Astrocyte (in vitro differentiated cells and primary cell): ENCODE measurements at regions not wholly inside any gene's neighbourhood (a gene's known extent, or its start where the extent isn't known, plus 50 kb on each side); places are given as distances from the start of the nearest gene placed in this dataset.
A peak's percentile ranks its signal among the peaks of the same experiment; 100 is the strongest.

Experiments used
- DNase-seq: peaks from one replicate; pipeline ENCODE4 v3.0.0-alpha.2; 2010; ENCODE audit warnings: low read depth
- FAIRE-seq: peaks from 2 replicates; lab custom pipeline; 2011; peaks lifted over from hg19 to GRCh38; lab: Jason Lieb, UNC
- H2AFZ ChIP-seq: 2 replicates; pipeline ENCODE4 v1.6.0; 2012; ENCODE audit warnings: low read depth, low read length, inconsistent platforms
- H3K27ac ChIP-seq: 2 replicates; pipeline ENCODE4 v1.5.1; 2011; ENCODE audit warnings: low read depth, low read length, inconsistent platforms
- H3K27me3 ChIP-seq: 2 replicates; pipeline ENCODE4 v1.6.0; 2011; ENCODE audit warnings: low read length, inconsistent platforms; ENCODE audit not compliant: insufficient read depth
- H3K36me3 ChIP-seq: 2 replicates; pipeline ENCODE4 v1.5.1; 2011; ENCODE audit warnings: low read length, inconsistent platforms; ENCODE audit not compliant: insufficient read depth
- H3K4me1 ChIP-seq: 2 replicates; pipeline ENCODE4 v1.5.1; 2011; ENCODE audit warnings: low read length, inconsistent platforms; ENCODE audit not compliant: insufficient read depth
- H3K4me2 ChIP-seq: 2 replicates; pipeline ENCODE4 v1.6.0; 2012; ENCODE audit warnings: low read length, inconsistent platforms
- H3K4me3 ChIP-seq: 2 replicates; pipeline ENCODE4 v1.5.1; 2011; ENCODE audit warnings: low read depth, mild to moderate bottlenecking, low read length, inconsistent platforms; ENCODE audit not compliant: insufficient read depth
- H3K79me2 ChIP-seq: 2 replicates; pipeline ENCODE4 v1.6.0; 2012; ENCODE audit warnings: mild to moderate bottlenecking, low read length, inconsistent platforms; ENCODE audit not compliant: insufficient read depth
- H3K9ac ChIP-seq: 2 replicates; pipeline ENCODE4 v1.6.0; 2012; ENCODE audit warnings: mild to moderate bottlenecking, low read length, inconsistent platforms
- H3K9me3 ChIP-seq: 2 replicates; pipeline ENCODE4 v1.5.1; 2012; ENCODE audit warnings: low read depth, mild to moderate bottlenecking, low read length, inconsistent platforms; ENCODE audit not compliant: insufficient read depth
- H4K20me1 ChIP-seq: 2 replicates; pipeline ENCODE4 v1.6.0; 2012; ENCODE audit warnings: low read length, inconsistent platforms; ENCODE audit not compliant: insufficient read depth
- H3K27ac Mint-ChIP-seq: one replicate; pipeline ENCODE4 v1.8.0; 2021; ENCODE audit warnings: mild to moderate bottlenecking, mixed read lengths; ENCODE audit not compliant: unreplicated experiment
- H3K27me3 Mint-ChIP-seq: one replicate; pipeline ENCODE4 v1.8.0; 2021; ENCODE audit warnings: low read depth, mixed read lengths; ENCODE audit not compliant: unreplicated experiment
- H3K36me3 Mint-ChIP-seq: one replicate; pipeline ENCODE4 v1.8.0; 2021; ENCODE audit warnings: low read depth, mixed read lengths; ENCODE audit not compliant: unreplicated experiment
- H3K4me1 Mint-ChIP-seq: one replicate; pipeline ENCODE4 v1.8.0; 2021; ENCODE audit warnings: low read depth, mixed read lengths; ENCODE audit not compliant: unreplicated experiment
- H3K4me3 Mint-ChIP-seq: one replicate; pipeline ENCODE4 v1.8.0; 2021; ENCODE audit warnings: mild to moderate bottlenecking, moderate library complexity, mixed read lengths; ENCODE audit not compliant: unreplicated experiment
- H3K9me3 Mint-ChIP-seq: one replicate; pipeline ENCODE4 v1.8.0; 2021; ENCODE audit warnings: mild to moderate bottlenecking, mixed read lengths; ENCODE audit not compliant: unreplicated experiment
- CTCF ChIP-seq: IDR thresholded peaks from 2 replicates; pipeline ENCODE4 v1.5.1; 2011; ENCODE audit warnings: low read depth, mild to moderate bottlenecking, inconsistent platforms, low read length, moderate library complexity; ENCODE audit not compliant: insufficient read depth
- EZH2 ChIP-seq: IDR thresholded peaks from 2 replicates; pipeline ENCODE4 v1.6.1; 2012; ENCODE audit warnings: mild to moderate bottlenecking, low read length, inconsistent platforms; ENCODE audit not compliant: insufficient read depth

GRCh38 chrX:140317462-140317861 is 187.4 kb downstream of the SOX3 start:
- no peak for FAIRE-seq
- Histone ChIP-seq H2AFZ (no peak overlapping the region), H3K36me3 (no peaks in the 10 kb centered on the region), H3K79me2 (no peaks in the 10 kb centered on the region), H3K9ac (no peak overlapping the region), H3K4me2 (no peak overlapping the region), H4K20me1 (no peaks in the 10 kb centered on the region), H3K4me3 (no peak overlapping the region), H3K9me3 (no peaks in the 10 kb centered on the region), H3K27ac (no peak overlapping the region), H3K4me1 (peaks cover 2% of the 10 kb centered on the region), H3K27me3 (no peaks in the 10 kb centered on the region)
- no peaks in the 10 kb centered on the region for H3K9me3 Mint-ChIP-seq
- no peaks in the 10 kb centered on the region for H3K27me3 Mint-ChIP-seq
- TF ChIP-seq EZH2 (no peak), CTCF (no peak)
- H3K27ac Mint-ChIP-seq, result no peak overlapping the region
- H3K4me3 Mint-ChIP-seq, result no peak overlapping the region
- H3K36me3 Mint-ChIP-seq, result no peaks in the 10 kb centered on the region
- H3K4me1 Mint-ChIP-seq, result peaks cover 2% of the 10 kb centered on the region
- DNase-seq, result no peak

- H3K4me1 Mint-ChIP-seq, result no peaks in the 10 kb centered on the region
- H3K4me2 ChIP-seq, result peak overlapping the region; percentile 47
- no peak overlapping the region for H3K9ac ChIP-seq
- H4K20me1 ChIP-seq, result no peaks in the 10 kb centered on the region
- H3K36me3 ChIP-seq, result no peaks in the 10 kb centered on the region
- H3K36me3 Mint-ChIP-seq, result no peaks in the 10 kb centered on the region
- no peak overlapping the region for H3K4me3 Mint-ChIP-seq
- no peaks in the 10 kb centered on the region for H3K27me3 ChIP-seq
- no peaks in the 10 kb centered on the region for H3K27me3 Mint-ChIP-seq
- no peak overlapping the region for H3K27ac Mint-ChIP-seq
- no peak overlapping the region for H3K4me3 ChIP-seq
- no peak overlapping the region for H3K27ac ChIP-seq
- H3K4me1 ChIP-seq, result peaks cover 10% of the 10 kb centered on the region
- H3K79me2 ChIP-seq, result no peaks in the 10 kb centered on the region
- no peak for TF ChIP-seq CTCF
- no peak for TF ChIP-seq EZH2
- DNase-seq, result peak; percentile 81
- H3K9me3 ChIP-seq, result no peaks in the 10 kb centered on the region
- H3K9me3 Mint-ChIP-seq, result peaks cover 2% of the 10 kb centered on the region
- no peak for FAIRE-seq
- H2AFZ ChIP-seq, result no peak overlapping the region
These were observed 205.7 kb downstream of the SOX3 start for GRCh38 chrX:140298960-140299825.

- Mint-ChIP-seq H3K4me1 (no peaks in the 10 kb centered on the region), H3K4me3 (no peak overlapping the region), H3K9me3 (peaks cover 2% of the 10 kb centered on the region), H3K27ac (peak overlapping the region; percentile 75), H3K27me3 (no peaks in the 10 kb centered on the region), H3K36me3 (no peaks in the 10 kb centered on the region)
- FAIRE-seq (peak; percentile 23), DNase-seq (peak; percentile 10)
- Histone ChIP-seq H3K36me3 (no peaks in the 10 kb centered on the region), H2AFZ (no peak overlapping the region), H3K9ac (no peak overlapping the region), H3K79me2 (no peaks in the 10 kb centered on the region), H3K9me3 (no peaks in the 10 kb centered on the region), H3K4me1 (peaks cover 10% of the 10 kb centered on the region), H3K4me2 (no peak overlapping the region), H3K4me3 (no peak overlapping the region), H3K27ac (no peak overlapping the region), H4K20me1 (no peaks in the 10 kb centered on the region), H3K27me3 (no peaks in the 10 kb centered on the region)
- TF ChIP-seq EZH2, result no peak
- no peak for TF ChIP-seq CTCF
These were observed 207.6 kb downstream of the SOX3 start for GRCh38 chrX:140297273-140297672.
